Transverse colon (tissue), 4 donors: ENCODE measurements at regions not wholly inside any gene's neighbourhood (a gene's known extent, or its start where the extent isn't known, plus 50 kb on each side); places are given as distances from the start of the nearest gene placed in this dataset.

Experiments used
- DNase-seq: peaks from one replicate; pipeline ENCODE4 v3.0.0-alpha.2; 2019
- H3K27ac ChIP-seq, 4 donors: fragments of 200-600 bp; sonication (generic); 2 replicates each; pipeline ENCODE4 v1.5.1; 2016 to 2018; ENCODE audit warnings: inconsistent platforms in 4 of 4
- H3K27me3 ChIP-seq: fragments of 200-600 bp; sonication (generic); 2 replicates; pipeline ENCODE4 v1.5.1; 2017; ENCODE audit warnings: inconsistent platforms
- H3K36me3 ChIP-seq, 4 donors: fragments of 200-600 bp; sonication (generic); 2 replicates each; pipeline ENCODE4 v1.5.1; 2017 to 2019; ENCODE audit warnings: inconsistent platforms in 4 of 4
- H3K4me1 ChIP-seq, 4 donors: fragments of 200-600 bp; sonication (generic); 2 replicates each; pipeline ENCODE4 v1.5.1; 2017 to 2020; ENCODE audit warnings: inconsistent platforms in 4 of 4
- H3K4me3 ChIP-seq, 4 donors: fragments of 200-600 bp; sonication (generic); 1 replicate in 1 of 4; 2 replicates in 3 of 4; pipeline versions ENCODE4 v1.5.1 to v1.6.1; 2017 to 2019; ENCODE audit warnings: inconsistent platforms in 4 of 4
- H3K9me3 ChIP-seq, 2 donors: fragments of 200-600 bp; sonication (generic); 2 replicates each; pipeline ENCODE4 v1.5.1; 2017 to 2019; ENCODE audit warnings: inconsistent platforms in 2 of 2
- CTCF ChIP-seq, 5 experiments: fragments of 200-600 bp in 3 of 5; fragments of 450-650 bp in 2 of 5; sonication (generic) in 3 of 5; IDR thresholded peaks; 1 replicate in 2 of 5; 2 replicates in 3 of 5; pipeline ENCODE4 v1.5.1; 2016 to 2017; ENCODE audit warnings: antibody characterized with exemption in 5 of 5, inconsistent platforms in 3 of 5, mild to moderate bottlenecking in 2 of 5, moderate library complexity in 1 of 5
- EP300 ChIP-seq: sonication (generic); formaldehyde crosslinking; IDR thresholded peaks from one replicate; pipeline ENCODE4 v1.6.1; 2017; ENCODE audit warnings: antibody characterized with exemption, low read depth
- POLR2A ChIP-seq: fragments of 450-650 bp; IDR thresholded peaks from one replicate; pipeline ENCODE4 v1.6.1; 2016; ENCODE audit warnings: antibody characterized with exemption, mild to moderate bottlenecking, moderate library complexity
- POLR2AphosphoS5 ChIP-seq, 3 donors: sonication (generic); formaldehyde crosslinking; IDR thresholded peaks; one replicate each; pipeline ENCODE4 v1.6.1; 2016; ENCODE audit warnings: antibody characterized with exemption in 3 of 3
- WGBS, 2 donors: methylation state at CpG; one replicate each; pipeline ENCODE4 v1.1.5; 2018; ENCODE audit warnings: low coverage in 1 of 2; 5-methylcytosine and 5-hydroxymethylcytosine counted together
- in situ Hi-C, 4 donors: fragments of 200-750 bp; cut with MboI; loops; one replicate each; pipeline versions ENCODE4 v1.15.0 to v1.15.1; 2017; ENCODE audit warnings: low sequenced_read_pairs in 3 of 4, low pct_ligation_motif_present in 1 of 4, low pct_unique_long_range_greater_than_20kb in 1 of 4
- intact Hi-C: fragments of 100-400 bp; cut with DNase I; formaldehyde crosslinking; loops from one replicate; pipeline ENCODE4 v1.15.1; 2023; ENCODE audit warnings: low total_unique reads

- Histone ChIP-seq H3K36me3 (no peaks in the 10 kb centered on the region), H3K27ac (no peak overlapping the region), H3K9me3 (no peaks in the 10 kb centered on the region), H3K4me3 (no peak overlapping the region), H3K27me3 (no peaks in the 10 kb centered on the region), H3K4me1 (no peaks in the 10 kb centered on the region)
- WGBS, 2 donors, result 75 to 83% methylated on average over 4 of the region's 4 CpGs
- no peak for DNase-seq
- no peak for TF ChIP-seq POLR2AphosphoS5 (IDR thresholded peaks at IDR 0.05)
- no peak for TF ChIP-seq EP300
- TF ChIP-seq CTCF (IDR thresholded peaks at IDR 0.05), result no peak
- TF ChIP-seq POLR2A, result no peak
- intact Hi-C loops (no loop called here), in situ Hi-C loops (no loop called here)
Measured at GRCh38 chr7:41773756-41774155, 70.9 kb upstream of the INHBA start.

GRCh38 chr7:41771717-41772116 is 68.8 kb upstream of the INHBA start:
- intact Hi-C loops, result no loop called here

DNA sequence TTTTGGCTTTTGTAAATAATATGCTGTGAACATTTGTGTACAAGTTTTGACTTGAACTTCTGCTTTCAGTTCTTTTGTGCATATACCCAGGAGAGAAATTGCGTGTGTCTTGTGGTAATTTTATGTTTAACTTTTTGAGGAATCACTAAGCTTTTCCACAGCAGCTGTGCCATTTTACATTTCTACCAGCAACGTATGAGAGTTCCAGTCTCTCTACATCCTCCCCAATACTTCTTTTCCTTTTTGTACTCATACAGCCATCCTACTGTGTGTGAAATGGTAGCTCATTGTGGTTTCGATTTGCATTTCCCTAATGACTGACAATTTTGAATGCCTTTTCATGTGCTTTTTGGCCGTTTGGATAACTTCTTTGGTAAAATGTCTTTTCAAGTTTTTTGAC is 66.3 kb upstream of the INHBA start:
- 80 to 91% methylated on average over 3 to 4 of the region's 4 CpGs for WGBS, 2 donors

More at GRCh38 chr7:41771717-41772116, 68.8 kb upstream of the INHBA start:
- H3K9me3 ChIP-seq, result no peaks in the 10 kb centered on the region
- no peaks in the 10 kb centered on the region for H3K36me3 ChIP-seq
- TF ChIP-seq POLR2A (no peak), CTCF (IDR thresholded peaks at IDR 0.05) (no peak), EP300 (no peak), POLR2AphosphoS5 (IDR thresholded peaks at IDR 0.05) (no peak)
- no peak overlapping the region for H3K27ac ChIP-seq
- H3K4me1 ChIP-seq, result no peaks in the 10 kb centered on the region
- H3K4me3 ChIP-seq, result no peak overlapping the region
- 74 to 79% methylated on average over 5 to 6 of the region's 6 CpGs for WGBS, 2 donors
- no peak for DNase-seq
- in situ Hi-C loops, result no loop called here
- H3K27me3 ChIP-seq, result no peaks in the 10 kb centered on the region

DNA sequence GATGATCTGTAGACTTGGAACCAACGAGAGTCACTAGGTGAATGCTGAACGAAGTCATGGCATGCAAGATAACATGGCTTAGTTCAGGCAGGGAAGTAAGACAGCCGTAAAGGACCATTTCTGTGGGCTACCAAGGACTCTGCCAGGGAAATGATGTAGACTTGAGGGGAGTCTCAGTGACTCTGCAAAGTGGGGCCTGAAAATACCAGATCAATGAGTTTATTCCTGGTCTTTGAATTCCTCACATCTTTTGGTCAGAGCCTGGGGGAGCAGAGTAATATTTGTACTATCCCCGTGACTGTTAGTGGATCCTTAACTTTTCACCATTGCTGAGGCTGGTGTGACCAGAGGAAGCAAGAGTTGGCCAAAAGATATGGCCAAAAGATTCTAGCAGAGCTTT is 60.7 kb upstream of the INHBA start:
- intact Hi-C loops (no loop called here), in situ Hi-C loops (no loop called here)
- H3K4me1 ChIP-seq, result no peaks in the 10 kb centered on the region

More for the DNA sequence above, 66.3 kb upstream of the INHBA start:
- Histone ChIP-seq H3K36me3 (no peaks in the 10 kb centered on the region), H3K27me3 (no peaks in the 10 kb centered on the region), H3K4me1 (no peaks in the 10 kb centered on the region), H3K9me3 (no peaks in the 10 kb centered on the region), H3K27ac (no peak overlapping the region), H3K4me3 (no peak overlapping the region)
- intact Hi-C loops, result no loop called here
- TF ChIP-seq CTCF (IDR thresholded peaks at IDR 0.05) (no peak), POLR2AphosphoS5 (IDR thresholded peaks at IDR 0.05) (no peak), POLR2A (no peak), EP300 (no peak)
- DNase-seq, result no peak
- in situ Hi-C loops, result no loop called here

More for the DNA sequence above, 60.7 kb upstream of the INHBA start:
- H3K27me3 ChIP-seq, result no peaks in the 10 kb centered on the region
- H3K27ac ChIP-seq, result no peak overlapping the region
- H3K4me3 ChIP-seq, result no peak overlapping the region
- no peak for TF ChIP-seq POLR2A
- no peak for TF ChIP-seq EP300
- TF ChIP-seq POLR2AphosphoS5 (IDR thresholded peaks at IDR 0.05), result no peak
- TF ChIP-seq CTCF (IDR thresholded peaks at IDR 0.05), result no peak
- no peaks in the 10 kb centered on the region for H3K9me3 ChIP-seq
- no peak for DNase-seq
- H3K36me3 ChIP-seq, result no peaks in the 10 kb centered on the region
- WGBS, 2 donors, result 87 to 93% methylated on average over 2 to 4 of the region's 4 CpGs
